Transverse colon (tissue), 4 donors: ENCODE measurements at regions not wholly inside any gene's neighbourhood (a gene's known extent, or its start where the extent isn't known, plus 50 kb on each side); places are given as distances from the start of the nearest gene placed in this dataset.

Source experiments
- DNase-seq: peaks from one replicate; pipeline ENCODE4 v3.0.0-alpha.2; 2019
- H3K27ac ChIP-seq, 4 donors: fragments of 200-600 bp; sonication (generic); 2 replicates each; pipeline ENCODE4 v1.5.1; 2016 to 2018; ENCODE audit warnings: inconsistent platforms in 4 of 4
- H3K27me3 ChIP-seq: fragments of 200-600 bp; sonication (generic); 2 replicates; pipeline ENCODE4 v1.5.1; 2017; ENCODE audit warnings: inconsistent platforms
- H3K36me3 ChIP-seq, 4 donors: fragments of 200-600 bp; sonication (generic); 2 replicates each; pipeline ENCODE4 v1.5.1; 2017 to 2019; ENCODE audit warnings: inconsistent platforms in 4 of 4
- H3K4me1 ChIP-seq, 4 donors: fragments of 200-600 bp; sonication (generic); 2 replicates each; pipeline ENCODE4 v1.5.1; 2017 to 2020; ENCODE audit warnings: inconsistent platforms in 4 of 4
- H3K4me3 ChIP-seq, 4 donors: fragments of 200-600 bp; sonication (generic); 1 replicate in 1 of 4; 2 replicates in 3 of 4; pipeline versions ENCODE4 v1.5.1 to v1.6.1; 2017 to 2019; ENCODE audit warnings: inconsistent platforms in 4 of 4
- H3K9me3 ChIP-seq, 2 donors: fragments of 200-600 bp; sonication (generic); 2 replicates each; pipeline ENCODE4 v1.5.1; 2017 to 2019; ENCODE audit warnings: inconsistent platforms in 2 of 2
- EP300 ChIP-seq: sonication (generic); formaldehyde crosslinking; IDR thresholded peaks from one replicate; pipeline ENCODE4 v1.6.1; 2017; ENCODE audit warnings: antibody characterized with exemption, low read depth
- POLR2A ChIP-seq: fragments of 450-650 bp; IDR thresholded peaks from one replicate; pipeline ENCODE4 v1.6.1; 2016; ENCODE audit warnings: antibody characterized with exemption, mild to moderate bottlenecking, moderate library complexity
- POLR2AphosphoS5 ChIP-seq, 3 donors: sonication (generic); formaldehyde crosslinking; IDR thresholded peaks; one replicate each; pipeline ENCODE4 v1.6.1; 2016; ENCODE audit warnings: antibody characterized with exemption in 3 of 3
- WGBS, 2 donors: methylation state at CpG; one replicate each; pipeline ENCODE4 v1.1.5; 2018; ENCODE audit warnings: low coverage in 1 of 2; 5-methylcytosine and 5-hydroxymethylcytosine counted together
- in situ Hi-C, 4 donors: fragments of 200-750 bp; cut with MboI; loops; one replicate each; pipeline versions ENCODE4 v1.15.0 to v1.15.1; 2017; ENCODE audit warnings: low sequenced_read_pairs in 3 of 4, low pct_ligation_motif_present in 1 of 4, low pct_unique_long_range_greater_than_20kb in 1 of 4
- intact Hi-C: fragments of 100-400 bp; cut with DNase I; formaldehyde crosslinking; loops from one replicate; pipeline ENCODE4 v1.15.1; 2023; ENCODE audit warnings: low total_unique reads
- TF ChIP-seq, protein P1 (sequence below), 5 experiments: fragments of 200-600 bp in 3 of 5; fragments of 450-650 bp in 2 of 5; sonication (generic) in 3 of 5; IDR thresholded peaks; 1 replicate in 2 of 5; 2 replicates in 3 of 5; pipeline ENCODE4 v1.5.1; 2016 to 2017; ENCODE audit warnings: antibody characterized with exemption in 5 of 5, inconsistent platforms in 3 of 5, mild to moderate bottlenecking in 2 of 5, moderate library complexity in 1 of 5

- 60 to 91% methylated on average over 3 of the region's 3 CpGs for WGBS, 2 donors
- in situ Hi-C loops, result no loop called here
Measured at GRCh38 chr5:15073453-15073852, 201.9 kb upstream of the ANKH start.

GRCh38 chr5:15070907-15071306, 199.3 kb upstream of the ANKH start:
- intact Hi-C loops (no loop called here), in situ Hi-C loops (no loop called here)
- H3K9me3 ChIP-seq, result no peaks in the 10 kb centered on the region

More at GRCh38 chr5:15073453-15073852, 201.9 kb upstream of the ANKH start:
- TF ChIP-seq, protein P1, sequence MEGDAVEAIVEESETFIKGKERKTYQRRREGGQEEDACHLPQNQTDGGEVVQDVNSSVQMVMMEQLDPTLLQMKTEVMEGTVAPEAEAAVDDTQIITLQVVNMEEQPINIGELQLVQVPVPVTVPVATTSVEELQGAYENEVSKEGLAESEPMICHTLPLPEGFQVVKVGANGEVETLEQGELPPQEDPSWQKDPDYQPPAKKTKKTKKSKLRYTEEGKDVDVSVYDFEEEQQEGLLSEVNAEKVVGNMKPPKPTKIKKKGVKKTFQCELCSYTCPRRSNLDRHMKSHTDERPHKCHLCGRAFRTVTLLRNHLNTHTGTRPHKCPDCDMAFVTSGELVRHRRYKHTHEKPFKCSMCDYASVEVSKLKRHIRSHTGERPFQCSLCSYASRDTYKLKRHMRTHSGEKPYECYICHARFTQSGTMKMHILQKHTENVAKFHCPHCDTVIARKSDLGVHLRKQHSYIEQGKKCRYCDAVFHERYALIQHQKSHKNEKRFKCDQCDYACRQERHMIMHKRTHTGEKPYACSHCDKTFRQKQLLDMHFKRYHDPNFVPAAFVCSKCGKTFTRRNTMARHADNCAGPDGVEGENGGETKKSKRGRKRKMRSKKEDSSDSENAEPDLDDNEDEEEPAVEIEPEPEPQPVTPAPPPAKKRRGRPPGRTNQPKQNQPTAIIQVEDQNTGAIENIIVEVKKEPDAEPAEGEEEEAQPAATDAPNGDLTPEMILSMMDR (IDR thresholded peaks at IDR 0.05), result no peak
- TF ChIP-seq POLR2A (no peak), POLR2AphosphoS5 (IDR thresholded peaks at IDR 0.05) (no peak), EP300 (no peak)
- DNase-seq, result no peak
- Histone ChIP-seq H3K4me1 (no peaks in the 10 kb centered on the region), H3K27ac (no peak overlapping the region), H3K9me3 (no peaks in the 10 kb centered on the region), H3K4me3 (no peak overlapping the region), H3K27me3 (no peaks in the 10 kb centered on the region), H3K36me3 (no peaks in the 10 kb centered on the region)
- intact Hi-C loops, result no loop called here

DNA sequence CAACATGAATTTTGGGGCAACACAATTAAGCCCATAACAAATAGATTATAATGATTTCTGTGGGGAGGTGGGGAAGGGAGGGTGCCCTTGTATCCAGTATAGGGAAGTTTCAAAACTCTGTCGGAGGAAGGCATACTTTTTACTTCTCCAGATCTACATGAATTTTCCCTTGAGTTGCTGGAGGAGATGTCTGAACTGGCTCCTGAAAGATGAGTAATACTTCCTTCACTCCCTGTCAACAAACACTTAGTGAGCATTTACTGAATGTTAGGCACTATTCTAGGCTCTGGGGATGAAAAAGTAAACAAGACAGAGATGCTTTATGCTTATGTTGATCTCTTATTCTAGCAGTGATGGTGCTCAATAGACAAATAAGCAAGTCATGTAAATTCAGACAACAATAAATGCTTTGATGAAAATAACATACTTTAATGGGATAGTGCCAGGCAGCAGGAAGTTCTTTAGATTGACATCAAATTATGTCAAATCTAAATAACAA, 197.9 kb upstream of the ANKH start:
- H3K9me3 ChIP-seq, result no peaks in the 10 kb centered on the region
- H3K36me3 ChIP-seq, result no peaks in the 10 kb centered on the region
- in situ Hi-C loops (no loop called here), intact Hi-C loops (no loop called here)
- 79 to 87% methylated on average over 1 of the region's 1 CpG for WGBS, 2 donors
- H3K4me3 ChIP-seq, result no peak overlapping the region
- DNase-seq, result no peak
- TF ChIP-seq POLR2A, result no peak
- TF ChIP-seq POLR2AphosphoS5 (IDR thresholded peaks at IDR 0.05), result no peak
- no peak for TF ChIP-seq EP300
- TF ChIP-seq, protein P1 (IDR thresholded peaks at IDR 0.05), result no peak
- no peaks in the 10 kb centered on the region for H3K27me3 ChIP-seq
- no peaks in the 10 kb centered on the region for H3K4me1 ChIP-seq
- H3K27ac ChIP-seq, result no peak overlapping the region

More at GRCh38 chr5:15070907-15071306, 199.3 kb upstream of the ANKH start:
- no peak for DNase-seq
- TF ChIP-seq EP300 (no peak), POLR2AphosphoS5 (IDR thresholded peaks at IDR 0.05) (no peak), POLR2A (no peak)
- TF ChIP-seq, protein P1 (IDR thresholded peaks at IDR 0.05), result no peak
- H3K36me3 ChIP-seq, result no peaks in the 10 kb centered on the region
- H3K4me3 ChIP-seq, result no peak overlapping the region
- H3K27me3 ChIP-seq, result no peaks in the 10 kb centered on the region
- no peak overlapping the region for H3K27ac ChIP-seq
- WGBS, 2 donors, result 65 to 79% methylated on average over 5 to 6 of the region's 6 CpGs
- H3K4me1 ChIP-seq, result no peaks in the 10 kb centered on the region

- TF ChIP-seq, protein P1 (IDR thresholded peaks at IDR 0.05), result no peak
- TF ChIP-seq POLR2AphosphoS5 (IDR thresholded peaks at IDR 0.05), result no peak
- TF ChIP-seq EP300, result no peak
- TF ChIP-seq POLR2A, result no peak
- 80 to 88% methylated on average over 2 of the region's 2 CpGs for WGBS, 2 donors
Measured at GRCh38 chr5:15065091-15065490, 193.5 kb upstream of the ANKH start.

More at GRCh38 chr5:15065091-15065490, 193.5 kb upstream of the ANKH start:
- H3K36me3 ChIP-seq, result no peaks in the 10 kb centered on the region
- no peaks in the 10 kb centered on the region for H3K9me3 ChIP-seq
- in situ Hi-C loops, result no loop called here
- no peak overlapping the region for H3K4me3 ChIP-seq
- H3K4me1 ChIP-seq, result no peaks in the 10 kb centered on the region
- no peak overlapping the region for H3K27ac ChIP-seq
- no peak for DNase-seq
- intact Hi-C loops, result no loop called here
- no peaks in the 10 kb centered on the region for H3K27me3 ChIP-seq
